Liver (tissue), 8 donors: ENCODE measurements at regions not wholly inside any gene's neighbourhood (a gene's known extent, or its start where the extent isn't known, plus 50 kb on each side); places are given as distances from the start of the nearest gene placed in this dataset.

Source experiments
- DNase-seq: peaks from one replicate; pipeline ENCODE4 v3.0.0-alpha.2; 2017; ENCODE audit warnings: low spot score
- H3K27ac ChIP-seq, 2 donors: one replicate each; pipeline ENCODE4 v1.7.0; 2013; ENCODE audit warnings: inconsistent platforms in 2 of 2, low read length in 2 of 2, control low read depth in 1 of 2, low read depth in 1 of 2, mild to moderate bottlenecking in 1 of 2
- H3K27me3 ChIP-seq, 4 donors: one replicate each; pipeline versions ENCODE4 v1.6.1 to v1.7.0; 2013; ENCODE audit warnings: low read length in 3 of 4, inconsistent platforms in 1 of 4, mild to moderate bottlenecking in 1 of 4, moderate library complexity in 1 of 4; ENCODE audit not compliant: control insufficient read depth in 4 of 4, insufficient read depth in 4 of 4
- H3K36me3 ChIP-seq, 4 donors: one replicate each; pipeline versions ENCODE4 v1.6.1 to v1.7.0; 2013; ENCODE audit warnings: low read length in 3 of 4, mild to moderate bottlenecking in 3 of 4, low read depth in 1 of 4, moderate library complexity in 1 of 4; ENCODE audit not compliant: control insufficient read depth in 4 of 4, insufficient read depth in 3 of 4
- H3K4me1 ChIP-seq, 4 donors: one replicate each; pipeline versions ENCODE4 v1.6.1 to v1.7.0; 2013; ENCODE audit warnings: low read length in 3 of 4, mild to moderate bottlenecking in 3 of 4, moderate library complexity in 1 of 4; ENCODE audit not compliant: control insufficient read depth in 4 of 4, insufficient read depth in 4 of 4
- H3K4me3 ChIP-seq, 3 donors: one replicate each; pipeline versions ENCODE4 v1.6.1 to v1.7.0; 2013; ENCODE audit warnings: low read length in 3 of 3, control low read depth in 1 of 3, low read depth in 1 of 3, mild to moderate bottlenecking in 1 of 3
- H3K9ac ChIP-seq, 2 donors: one replicate each; pipeline ENCODE4 v1.7.0; 2013; ENCODE audit warnings: low read length in 2 of 2, mild to moderate bottlenecking in 2 of 2, moderate library complexity in 2 of 2, control low read depth in 1 of 2, low read depth in 1 of 2
- H3K9me3 ChIP-seq, 4 donors: one replicate each; pipeline versions ENCODE4 v1.6.1 to v1.7.0; 2013; ENCODE audit warnings: low read length in 3 of 4; ENCODE audit not compliant: control insufficient read depth in 4 of 4
- EGR1 ChIP-seq, 2 donors: IDR thresholded peaks; 2 replicates each; pipeline ENCODE4 v1.6.1; 2016 to 2018; ENCODE audit warnings: antibody characterized with exemption in 2 of 2, low read depth in 2 of 2
- FOXA1 ChIP-seq: IDR thresholded peaks from 2 replicates; pipeline ENCODE4 v1.6.1; 2016; ENCODE audit warnings: antibody characterized with exemption
- GABPA ChIP-seq, 2 donors: IDR thresholded peaks in 1 of 2; conservative IDR thresholded peaks in 1 of 2; 2 replicates each; pipeline ENCODE4 v1.6.1; 2016; ENCODE audit warnings: antibody characterized with exemption in 2 of 2, mild to moderate bottlenecking in 1 of 2, moderate library complexity in 1 of 2
- HNF4A ChIP-seq, 2 donors: conservative IDR thresholded peaks; 2 replicates each; pipeline ENCODE4 v1.6.1; 2016; ENCODE audit warnings: antibody characterized with exemption in 2 of 2, mild to moderate bottlenecking in 2 of 2
- HNF4G ChIP-seq: IDR thresholded peaks from 2 replicates; pipeline ENCODE4 v1.6.1; 2016; ENCODE audit warnings: antibody characterized with exemption
- JUND ChIP-seq, 2 donors: IDR thresholded peaks; 2 replicates each; pipeline ENCODE4 v1.6.1; 2016; ENCODE audit warnings: antibody characterized with exemption in 2 of 2
- NR2F2 ChIP-seq: IDR thresholded peaks from 2 replicates; pipeline ENCODE4 v1.6.1; 2016; ENCODE audit warnings: antibody characterized with exemption
- RAD21 ChIP-seq, 2 donors: IDR thresholded peaks; 2 replicates each; pipeline ENCODE4 v1.6.1; 2016; ENCODE audit warnings: antibody characterized with exemption in 2 of 2, mild to moderate bottlenecking in 2 of 2
- SP1 ChIP-seq: IDR thresholded peaks from 2 replicates; pipeline ENCODE4 v1.6.1; 2018; ENCODE audit warnings: antibody characterized with exemption, mild to moderate bottlenecking
- TAF1 ChIP-seq: conservative IDR thresholded peaks from 2 replicates; pipeline ENCODE4 v1.6.1; 2016; ENCODE audit warnings: antibody characterized with exemption, mild to moderate bottlenecking
- WGBS: extraction: QIAGEN DNeasy Blood & Tissue Kit; methylation state at CpG from one replicate; pipeline ENCODE4 v1.1.7; 2013; 5-methylcytosine and 5-hydroxymethylcytosine counted together
- TF ChIP-seq, protein P1 (sequence below): fragments of 150-350 bp; IDR thresholded peaks from 2 replicates; pipeline ENCODE4 v1.5.1; 2017; ENCODE audit warnings: improper control_type of control experiment, low read depth, low read length; ENCODE audit not compliant: missing input control
- TF ChIP-seq, protein P2 (sequence below): IDR thresholded peaks from 2 replicates; pipeline ENCODE4 v1.6.1; 2016; ENCODE audit warnings: antibody characterized with exemption, mild to moderate bottlenecking
- TF ChIP-seq, protein P3 (sequence below): IDR thresholded peaks from 2 replicates; pipeline ENCODE4 v1.6.1; 2016; ENCODE audit warnings: antibody characterized with exemption
- TF ChIP-seq, protein P4 (sequence below): IDR thresholded peaks from 2 replicates; pipeline ENCODE4 v1.6.1; 2016; ENCODE audit warnings: antibody characterized with exemption
- TF ChIP-seq, protein P5 (sequence below): IDR thresholded peaks from 2 replicates; pipeline ENCODE4 v1.6.1; 2016; ENCODE audit warnings: antibody characterized with exemption
- donor health status: healthy.
- donor health status: healthy.
- donor health status: healthy.
- donor health status: healthy.
- donor health status: healthy.

DNA sequence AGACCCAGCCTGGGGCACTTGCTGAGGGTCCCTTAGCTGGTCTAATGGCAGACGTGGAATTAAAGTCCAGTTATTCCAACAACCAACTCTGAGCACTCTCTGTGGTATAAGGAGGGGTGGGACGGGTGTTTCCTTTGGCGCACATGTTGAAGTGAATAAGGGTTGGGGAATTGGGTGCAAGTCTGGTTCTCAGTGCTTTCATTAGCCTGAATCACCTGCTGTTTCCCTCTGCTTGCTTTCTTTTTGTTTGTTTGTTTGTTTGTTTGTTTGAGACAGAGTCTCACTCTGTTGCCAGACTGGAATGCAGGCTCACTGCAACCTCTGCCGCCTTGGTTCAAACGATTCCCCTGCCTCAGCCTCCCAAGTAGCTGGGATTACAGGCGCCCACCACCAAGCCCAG, 110.1 kb downstream of the TNFAIP3 start:
- H3K9me3 ChIP-seq, result no peaks in the 10 kb centered on the region
- no peak for DNase-seq
- no peak for TF ChIP-seq SP1
- TF ChIP-seq EGR1 (IDR thresholded peaks at IDR 0.05; ENCODE audit: low read depth in 2 of 2), result no peak
- no peak for TF ChIP-seq GABPA (IDR thresholded peaks at IDR 0.05 in 1 of 2, conservative IDR thresholded peaks at IDR 0.05 in 1 of 2)
- TF ChIP-seq, protein P1, sequence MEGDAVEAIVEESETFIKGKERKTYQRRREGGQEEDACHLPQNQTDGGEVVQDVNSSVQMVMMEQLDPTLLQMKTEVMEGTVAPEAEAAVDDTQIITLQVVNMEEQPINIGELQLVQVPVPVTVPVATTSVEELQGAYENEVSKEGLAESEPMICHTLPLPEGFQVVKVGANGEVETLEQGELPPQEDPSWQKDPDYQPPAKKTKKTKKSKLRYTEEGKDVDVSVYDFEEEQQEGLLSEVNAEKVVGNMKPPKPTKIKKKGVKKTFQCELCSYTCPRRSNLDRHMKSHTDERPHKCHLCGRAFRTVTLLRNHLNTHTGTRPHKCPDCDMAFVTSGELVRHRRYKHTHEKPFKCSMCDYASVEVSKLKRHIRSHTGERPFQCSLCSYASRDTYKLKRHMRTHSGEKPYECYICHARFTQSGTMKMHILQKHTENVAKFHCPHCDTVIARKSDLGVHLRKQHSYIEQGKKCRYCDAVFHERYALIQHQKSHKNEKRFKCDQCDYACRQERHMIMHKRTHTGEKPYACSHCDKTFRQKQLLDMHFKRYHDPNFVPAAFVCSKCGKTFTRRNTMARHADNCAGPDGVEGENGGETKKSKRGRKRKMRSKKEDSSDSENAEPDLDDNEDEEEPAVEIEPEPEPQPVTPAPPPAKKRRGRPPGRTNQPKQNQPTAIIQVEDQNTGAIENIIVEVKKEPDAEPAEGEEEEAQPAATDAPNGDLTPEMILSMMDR, result no peak
- no peak for TF ChIP-seq JUND (IDR thresholded peaks at IDR 0.05)
- no peak for TF ChIP-seq NR2F2
- no peak for TF ChIP-seq RAD21 (IDR thresholded peaks at IDR 0.05)
- TF ChIP-seq, protein P2, sequence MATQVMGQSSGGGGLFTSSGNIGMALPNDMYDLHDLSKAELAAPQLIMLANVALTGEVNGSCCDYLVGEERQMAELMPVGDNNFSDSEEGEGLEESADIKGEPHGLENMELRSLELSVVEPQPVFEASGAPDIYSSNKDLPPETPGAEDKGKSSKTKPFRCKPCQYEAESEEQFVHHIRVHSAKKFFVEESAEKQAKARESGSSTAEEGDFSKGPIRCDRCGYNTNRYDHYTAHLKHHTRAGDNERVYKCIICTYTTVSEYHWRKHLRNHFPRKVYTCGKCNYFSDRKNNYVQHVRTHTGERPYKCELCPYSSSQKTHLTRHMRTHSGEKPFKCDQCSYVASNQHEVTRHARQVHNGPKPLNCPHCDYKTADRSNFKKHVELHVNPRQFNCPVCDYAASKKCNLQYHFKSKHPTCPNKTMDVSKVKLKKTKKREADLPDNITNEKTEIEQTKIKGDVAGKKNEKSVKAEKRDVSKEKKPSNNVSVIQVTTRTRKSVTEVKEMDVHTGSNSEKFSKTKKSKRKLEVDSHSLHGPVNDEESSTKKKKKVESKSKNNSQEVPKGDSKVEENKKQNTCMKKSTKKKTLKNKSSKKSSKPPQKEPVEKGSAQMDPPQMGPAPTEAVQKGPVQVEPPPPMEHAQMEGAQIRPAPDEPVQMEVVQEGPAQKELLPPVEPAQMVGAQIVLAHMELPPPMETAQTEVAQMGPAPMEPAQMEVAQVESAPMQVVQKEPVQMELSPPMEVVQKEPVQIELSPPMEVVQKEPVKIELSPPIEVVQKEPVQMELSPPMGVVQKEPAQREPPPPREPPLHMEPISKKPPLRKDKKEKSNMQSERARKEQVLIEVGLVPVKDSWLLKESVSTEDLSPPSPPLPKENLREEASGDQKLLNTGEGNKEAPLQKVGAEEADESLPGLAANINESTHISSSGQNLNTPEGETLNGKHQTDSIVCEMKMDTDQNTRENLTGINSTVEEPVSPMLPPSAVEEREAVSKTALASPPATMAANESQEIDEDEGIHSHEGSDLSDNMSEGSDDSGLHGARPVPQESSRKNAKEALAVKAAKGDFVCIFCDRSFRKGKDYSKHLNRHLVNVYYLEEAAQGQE, result no peak
- TF ChIP-seq, protein P3, sequence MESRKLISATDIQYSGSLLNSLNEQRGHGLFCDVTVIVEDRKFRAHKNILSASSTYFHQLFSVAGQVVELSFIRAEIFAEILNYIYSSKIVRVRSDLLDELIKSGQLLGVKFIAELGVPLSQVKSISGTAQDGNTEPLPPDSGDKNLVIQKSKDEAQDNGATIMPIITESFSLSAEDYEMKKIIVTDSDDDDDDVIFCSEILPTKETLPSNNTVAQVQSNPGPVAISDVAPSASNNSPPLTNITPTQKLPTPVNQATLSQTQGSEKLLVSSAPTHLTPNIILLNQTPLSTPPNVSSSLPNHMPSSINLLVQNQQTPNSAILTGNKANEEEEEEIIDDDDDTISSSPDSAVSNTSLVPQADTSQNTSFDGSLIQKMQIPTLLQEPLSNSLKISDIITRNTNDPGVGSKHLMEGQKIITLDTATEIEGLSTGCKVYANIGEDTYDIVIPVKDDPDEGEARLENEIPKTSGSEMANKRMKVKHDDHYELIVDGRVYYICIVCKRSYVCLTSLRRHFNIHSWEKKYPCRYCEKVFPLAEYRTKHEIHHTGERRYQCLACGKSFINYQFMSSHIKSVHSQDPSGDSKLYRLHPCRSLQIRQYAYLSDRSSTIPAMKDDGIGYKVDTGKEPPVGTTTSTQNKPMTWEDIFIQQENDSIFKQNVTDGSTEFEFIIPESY, result no peak
- TF ChIP-seq, protein P4, sequence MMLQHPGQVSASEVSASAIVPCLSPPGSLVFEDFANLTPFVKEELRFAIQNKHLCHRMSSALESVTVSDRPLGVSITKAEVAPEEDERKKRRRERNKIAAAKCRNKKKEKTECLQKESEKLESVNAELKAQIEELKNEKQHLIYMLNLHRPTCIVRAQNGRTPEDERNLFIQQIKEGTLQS, result no peak
- TF ChIP-seq HNF4A (conservative IDR thresholded peaks at IDR 0.05), result no peak
- TF ChIP-seq FOXA1, result no peak
- H3K4me1 ChIP-seq, result no peaks in the 10 kb centered on the region
- no peaks in the 10 kb centered on the region for H3K27me3 ChIP-seq
- 91% methylated on average over 6 of the region's 6 CpGs for WGBS
- no peak overlapping the region for H3K9ac ChIP-seq
- H3K36me3 ChIP-seq, result no peaks in the 10 kb centered on the region
- no peak overlapping the region for H3K27ac ChIP-seq
- H3K4me3 ChIP-seq, result no peak overlapping the region

DNA sequence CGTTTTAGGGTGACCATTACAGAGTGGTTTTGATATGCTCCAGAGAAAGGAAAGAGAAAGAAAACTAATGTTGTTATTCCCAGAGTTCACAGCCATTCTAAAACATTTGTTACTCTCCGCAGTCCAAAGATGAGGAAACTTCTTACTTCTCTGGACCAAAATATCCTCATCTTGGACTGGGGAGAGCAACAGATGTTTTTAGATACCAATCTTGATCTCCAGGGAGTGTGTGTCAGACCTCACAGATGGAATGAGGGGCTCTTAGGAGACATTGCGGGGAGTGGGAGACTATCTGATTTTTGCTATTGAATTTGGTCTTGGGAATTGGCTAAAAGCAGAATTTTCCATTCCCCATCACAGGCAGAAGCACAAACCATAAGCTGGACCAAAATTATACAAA, 110.8 kb downstream of the TNFAIP3 start:
- DNase-seq, result no peak
- 81% methylated on average over 3 of the region's 3 CpGs for WGBS
- Histone ChIP-seq H3K9me3 (no peaks in the 10 kb centered on the region), H3K27me3 (no peaks in the 10 kb centered on the region), H3K9ac (no peak overlapping the region), H3K4me1 (no peaks in the 10 kb centered on the region), H3K4me3 (no peak overlapping the region), H3K27ac (no peak overlapping the region), H3K36me3 (no peaks in the 10 kb centered on the region)
- TF ChIP-seq, protein P5, sequence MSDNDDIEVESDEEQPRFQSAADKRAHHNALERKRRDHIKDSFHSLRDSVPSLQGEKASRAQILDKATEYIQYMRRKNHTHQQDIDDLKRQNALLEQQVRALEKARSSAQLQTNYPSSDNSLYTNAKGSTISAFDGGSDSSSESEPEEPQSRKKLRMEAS, result no peak
- TF ChIP-seq NR2F2 (no peak), TAF1 (no peak), EGR1 (IDR thresholded peaks at IDR 0.05; ENCODE audit: low read depth in 2 of 2) (no peak), RAD21 (IDR thresholded peaks at IDR 0.05) (no peak), HNF4G (no peak), FOXA1 (no peak), JUND (IDR thresholded peaks at IDR 0.05) (no peak)
- TF ChIP-seq, protein P2, result no peak
- TF ChIP-seq, protein P1, result no peak
